ENCODE measurements at regions not wholly inside any gene's neighbourhood (a gene's known extent, or its start where the extent isn't known, plus 50 kb on each side); places are given as distances from the start of the nearest gene placed in this dataset.

DNA sequence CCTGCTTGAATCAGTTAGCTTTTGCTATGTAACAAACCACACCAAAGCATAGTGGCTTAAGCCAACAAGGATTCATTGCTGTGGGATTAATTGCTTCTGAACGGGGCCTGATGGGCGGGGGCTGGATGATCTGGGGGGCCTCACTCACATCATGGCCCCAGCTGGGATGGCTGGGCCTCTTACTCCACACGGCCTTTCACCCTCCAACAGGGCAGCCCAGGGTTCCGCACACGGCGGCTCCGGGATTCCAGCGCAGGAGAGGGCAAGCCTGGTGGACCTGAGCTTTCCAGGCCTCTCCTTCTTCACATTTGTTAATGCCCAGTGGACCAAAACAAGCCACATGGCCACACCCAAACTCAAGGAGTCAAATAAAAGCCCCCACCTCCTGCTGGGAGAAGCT lies 86.3 kb upstream of the PHLPP1 start:
- H3K4me3 ChIP-seq (ENCODE audit: low read depth, low read length), result no peak overlapping the region
- TF ChIP-seq, protein P1, sequence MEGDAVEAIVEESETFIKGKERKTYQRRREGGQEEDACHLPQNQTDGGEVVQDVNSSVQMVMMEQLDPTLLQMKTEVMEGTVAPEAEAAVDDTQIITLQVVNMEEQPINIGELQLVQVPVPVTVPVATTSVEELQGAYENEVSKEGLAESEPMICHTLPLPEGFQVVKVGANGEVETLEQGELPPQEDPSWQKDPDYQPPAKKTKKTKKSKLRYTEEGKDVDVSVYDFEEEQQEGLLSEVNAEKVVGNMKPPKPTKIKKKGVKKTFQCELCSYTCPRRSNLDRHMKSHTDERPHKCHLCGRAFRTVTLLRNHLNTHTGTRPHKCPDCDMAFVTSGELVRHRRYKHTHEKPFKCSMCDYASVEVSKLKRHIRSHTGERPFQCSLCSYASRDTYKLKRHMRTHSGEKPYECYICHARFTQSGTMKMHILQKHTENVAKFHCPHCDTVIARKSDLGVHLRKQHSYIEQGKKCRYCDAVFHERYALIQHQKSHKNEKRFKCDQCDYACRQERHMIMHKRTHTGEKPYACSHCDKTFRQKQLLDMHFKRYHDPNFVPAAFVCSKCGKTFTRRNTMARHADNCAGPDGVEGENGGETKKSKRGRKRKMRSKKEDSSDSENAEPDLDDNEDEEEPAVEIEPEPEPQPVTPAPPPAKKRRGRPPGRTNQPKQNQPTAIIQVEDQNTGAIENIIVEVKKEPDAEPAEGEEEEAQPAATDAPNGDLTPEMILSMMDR (IDR thresholded peaks at IDR 0.05; ENCODE audit: insufficient read depth, low read depth, low read length, missing control alignments), result no peak
- no peak for DNase-seq (ENCODE audit: low read depth)

DNA sequence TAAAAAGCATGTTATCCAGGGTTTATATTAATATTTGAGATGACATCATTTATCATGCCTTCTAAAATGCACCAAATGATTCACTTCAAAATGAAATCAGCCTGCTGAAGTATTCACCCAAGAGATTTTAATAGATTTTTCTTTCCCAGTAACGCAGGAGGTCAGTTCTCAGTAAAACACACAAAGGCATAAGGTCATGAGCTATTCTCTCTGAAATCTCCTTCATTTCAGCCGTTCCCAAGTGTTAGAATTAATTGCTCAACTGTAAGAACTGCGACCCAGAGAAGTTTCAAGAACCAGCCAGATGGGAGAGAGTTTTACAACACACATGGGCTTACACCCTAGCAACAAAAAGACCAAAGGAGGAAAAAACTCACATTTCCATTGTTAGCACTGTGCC lies 84.2 kb upstream of the PHLPP1 start:
- no peak for DNase-seq (ENCODE audit: low read depth)
- TF ChIP-seq, protein P1 (IDR thresholded peaks at IDR 0.05; ENCODE audit: insufficient read depth, low read depth, low read length, missing control alignments), result no peak
- no peak overlapping the region for H3K4me3 ChIP-seq (ENCODE audit: low read depth, low read length)

DNA sequence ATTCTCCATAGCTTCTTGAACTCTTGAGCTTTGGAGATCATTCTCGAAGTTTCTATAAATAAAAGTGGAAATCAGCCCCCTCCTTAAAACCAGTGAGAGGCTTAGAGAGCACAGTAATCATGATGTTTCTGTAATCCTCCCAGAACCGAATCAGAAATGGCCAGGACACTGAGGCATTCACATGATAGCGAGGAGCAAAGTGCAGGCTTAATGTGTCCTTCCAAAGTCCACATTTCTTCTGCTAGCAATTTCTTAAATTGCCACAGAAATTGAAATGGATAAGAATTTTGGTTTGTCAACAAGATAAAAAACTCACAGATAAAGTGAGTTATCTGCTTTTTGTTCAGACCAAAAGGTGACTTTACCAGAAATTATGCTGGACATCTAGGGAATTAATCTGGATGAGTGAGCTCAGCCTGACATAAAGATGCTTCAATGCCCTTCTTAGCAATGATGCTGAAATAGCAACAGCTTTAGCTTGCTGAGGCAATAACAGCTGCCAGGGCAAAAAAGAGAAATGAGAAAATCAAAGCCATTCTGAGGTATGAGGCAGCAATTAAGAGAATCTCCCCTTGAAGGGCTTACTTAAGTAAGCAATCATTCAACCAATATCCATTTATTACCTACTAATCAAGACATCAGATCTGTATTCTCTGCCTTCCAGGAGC lies 82.4 kb upstream of the PHLPP1 start:
- H3K4me3 ChIP-seq (ENCODE audit: low read depth, low read length), result no peak overlapping the region
- TF ChIP-seq, protein P1 (IDR thresholded peaks at IDR 0.05; ENCODE audit: insufficient read depth, low read depth, low read length, missing control alignments), result no peak
- no peak for DNase-seq (ENCODE audit: low read depth)

DNA sequence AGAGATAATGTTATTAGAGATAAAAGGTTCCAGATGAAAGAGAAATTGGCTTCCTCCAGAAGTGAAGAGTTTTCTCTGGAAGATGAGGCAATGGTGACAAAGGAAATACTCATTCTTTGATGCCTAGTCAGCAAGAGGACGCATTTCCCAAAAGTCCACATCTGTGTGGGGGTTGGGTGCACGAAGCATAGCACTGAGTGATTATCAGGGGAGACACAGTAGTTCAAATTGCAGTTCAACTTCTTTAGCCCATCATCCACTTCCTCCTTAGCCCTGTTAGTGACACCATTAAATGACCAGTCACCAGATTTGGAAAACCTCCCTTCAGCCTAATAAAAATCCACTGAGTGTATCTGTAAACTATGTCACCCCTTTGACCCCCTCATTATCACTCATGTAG lies 80.9 kb upstream of the PHLPP1 start:
- TF ChIP-seq, protein P1 (IDR thresholded peaks at IDR 0.05; ENCODE audit: insufficient read depth, low read depth, low read length, missing control alignments), result no peak
- DNase-seq (ENCODE audit: low read depth), result no peak
- no peak overlapping the region for H3K4me3 ChIP-seq (ENCODE audit: low read depth, low read length)

DNA sequence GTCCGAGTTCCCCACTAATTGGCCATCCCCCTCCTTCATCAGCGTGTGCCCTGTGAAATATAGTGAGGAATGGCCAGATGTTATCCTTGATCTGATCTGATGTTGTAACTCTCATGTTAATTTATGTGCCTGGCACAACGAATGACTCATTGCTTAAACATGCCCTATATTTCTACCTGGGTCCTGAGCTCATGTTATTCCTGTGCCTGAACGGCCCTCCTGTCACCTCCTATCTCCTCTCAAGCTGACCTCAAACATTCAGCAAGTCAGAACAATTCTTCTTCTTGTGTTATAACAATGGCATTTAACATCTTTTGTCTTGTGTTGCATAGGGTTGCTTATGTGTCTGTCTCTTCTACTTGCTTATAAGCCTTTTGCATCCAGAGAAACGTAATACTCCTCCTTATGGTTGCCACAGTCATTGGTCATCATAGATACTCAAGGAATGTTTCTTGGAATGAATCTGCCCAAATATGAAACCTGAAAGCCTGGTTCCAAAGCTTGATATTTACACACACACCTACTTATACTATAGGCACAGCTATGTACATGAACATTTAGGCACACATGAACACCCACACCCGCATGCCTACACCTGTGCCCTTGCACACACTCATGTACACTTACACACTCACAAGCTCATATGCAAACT lies 80.2 kb upstream of the PHLPP1 start:
- no peak overlapping the region for H3K4me3 ChIP-seq (ENCODE audit: low read depth, low read length)
- TF ChIP-seq, protein P1 (IDR thresholded peaks at IDR 0.05; ENCODE audit: insufficient read depth, low read depth, low read length, missing control alignments), result no peak
- DNase-seq (ENCODE audit: low read depth), result no peak

DNA sequence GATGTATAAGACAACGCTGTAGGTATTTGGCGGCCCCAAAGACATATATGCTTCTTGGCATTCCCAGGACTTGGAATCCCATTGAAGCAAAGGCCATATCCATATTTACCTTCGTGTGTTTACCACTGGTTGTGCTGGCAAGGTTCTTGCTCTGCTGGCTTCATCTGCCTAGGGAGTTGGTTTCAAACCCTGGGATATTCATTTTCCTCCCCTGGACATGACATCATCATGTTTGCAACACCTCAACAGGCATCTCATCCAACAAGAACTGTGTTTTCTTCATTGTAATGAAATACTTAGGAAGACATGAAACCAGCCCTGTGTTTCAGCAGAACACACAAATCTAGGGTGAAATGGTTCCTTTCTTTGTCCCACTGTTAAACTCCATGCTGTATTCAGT lies 77.9 kb upstream of the PHLPP1 start:
- TF ChIP-seq, protein P1 (IDR thresholded peaks at IDR 0.05; ENCODE audit: insufficient read depth, low read depth, low read length, missing control alignments), result no peak
- DNase-seq (ENCODE audit: low read depth), result no peak

More for the DNA sequence above, 77.9 kb upstream of the PHLPP1 start:
- H3K4me3 ChIP-seq (ENCODE audit: low read depth, low read length), result no peak overlapping the region

Data from GM12865 (cell line).